H1 (cell line): ENCODE measurements at regions not wholly inside any gene's neighbourhood (a gene's known extent, or its start where the extent isn't known, plus 50 kb on each side); places are given as distances from the start of the nearest gene placed in this dataset.

Experiments used
- CTCF ChIA-PET: fragments of 300-600 bp; sonication (Branson Sonifier 250); formaldehyde crosslinking; loops from one replicate; lab custom pipeline; 2021; ENCODE audit not compliant: partially characterized antibody; lab: Charles Lee
- POLR2A ChIA-PET: fragments of 300-600 bp; sonication (Branson Sonifier 250); formaldehyde crosslinking; loops from one replicate; lab custom pipeline; 2021; ENCODE audit warnings: inconsistent platforms; ENCODE audit not compliant: partially characterized antibody; lab: Charles Lee
- DNase-seq, 2 experiments: peaks; one replicate each; pipeline versions ENCODE4 v3.0.0 to v3.0.0-alpha.2; 2010 to 2022; ENCODE audit warnings: low spot score in 2 of 2, low read depth in 1 of 2, mixed read lengths in 1 of 2
- FAIRE-seq: peaks from 2 replicates; lab custom pipeline; 2011; peaks lifted over from hg19 to GRCh38; lab: Jason Lieb, UNC
- H2AFZ ChIP-seq: 2 replicates; pipeline ENCODE4 v1.8.1; 2012; ENCODE audit warnings: low read length, inconsistent platforms
- H2AK5ac ChIP-seq: 2 replicates; pipeline ENCODE4 v1.6.1; 2013; ENCODE audit warnings: low read depth, low read length
- H2BK120ac ChIP-seq: replicated peaks from 2 replicates; pipeline ENCODE3; 2013; ENCODE audit warnings: low read depth, low read length, inconsistent platforms
- H2BK12ac ChIP-seq: 2 replicates; pipeline ENCODE4 v1.6.1; 2013; ENCODE audit warnings: low read depth, low read length
- H2BK15ac ChIP-seq: 2 replicates; pipeline ENCODE4 v1.6.1; 2013; ENCODE audit warnings: low read length
- H2BK20ac ChIP-seq: 2 replicates; pipeline ENCODE4 v1.6.1; 2013; ENCODE audit warnings: low read length
- H2BK5ac ChIP-seq: 2 replicates; pipeline ENCODE4 v1.6.1; 2013; ENCODE audit warnings: low read depth, low read length
- H3K14ac ChIP-seq: 2 replicates; pipeline ENCODE4 v1.6.1; 2013; ENCODE audit warnings: inconsistent platforms; ENCODE audit not compliant: insufficient read length
- H3K18ac ChIP-seq: 2 replicates; pipeline ENCODE4 v1.6.1; 2013; ENCODE audit warnings: low read length; ENCODE audit errors: extremely low read depth
- H3K23ac ChIP-seq: 2 replicates; pipeline ENCODE4 v1.6.1; 2013; ENCODE audit warnings: inconsistent platforms; ENCODE audit not compliant: insufficient read length
- H3K23me2 ChIP-seq: 2 replicates; pipeline ENCODE4 v1.6.1; 2013; ENCODE audit warnings: low read depth, low read length
- H3K27ac ChIP-seq: 2 replicates; pipeline ENCODE4 v1.6.1; 2011; ENCODE audit warnings: low read depth, low read length, inconsistent platforms
- H3K27me3 ChIP-seq, 4 experiments: replicated peaks in 1 of 4; 1 replicate in 1 of 4; 2 replicates in 3 of 4; pipeline versions ENCODE4 v1.6.1 to v1.8.1; 2011 to 2013; ENCODE audit warnings: low read length in 3 of 4, mild to moderate bottlenecking in 3 of 4, inconsistent platforms in 2 of 4, mixed read lengths in 2 of 4, moderate library complexity in 1 of 4; ENCODE audit not compliant: control insufficient read depth in 3 of 4, insufficient read depth in 3 of 4; ENCODE audit errors: extremely low read depth in 1 of 4
- H3K36me3 ChIP-seq, 4 experiments: 2 replicates each; pipeline versions ENCODE4 v1.6.1 to v1.8.1; 2011 to 2013; ENCODE audit warnings: mild to moderate bottlenecking in 4 of 4, low read length in 3 of 4, moderate library complexity in 2 of 4, control low read depth in 1 of 4, inconsistent platforms in 1 of 4; ENCODE audit not compliant: insufficient read depth in 4 of 4, control insufficient read depth in 2 of 4
- H3K4ac ChIP-seq: replicated peaks from 2 replicates; pipeline ENCODE3; 2013; ENCODE audit warnings: low read length, low read depth, mixed read lengths, inconsistent platforms; ENCODE audit not compliant: insufficient read length
- H3K4me1 ChIP-seq, 4 experiments: replicated peaks in 1 of 4; 1 replicate in 1 of 4; 2 replicates in 3 of 4; pipeline versions ENCODE4 v1.6.1 to v1.8.1; 2011 to 2013; ENCODE audit warnings: low read length in 3 of 4, inconsistent platforms in 2 of 4, mixed read lengths in 1 of 4; ENCODE audit not compliant: insufficient read depth in 4 of 4, control insufficient read depth in 3 of 4
- H3K4me2 ChIP-seq, 2 experiments: 2 replicates each; pipeline versions ENCODE4 v1.6.1 to v1.8.1; 2011 to 2013; ENCODE audit warnings: low read depth in 2 of 2, low read length in 2 of 2, control low read depth in 1 of 2, inconsistent platforms in 1 of 2, mild to moderate bottlenecking in 1 of 2; ENCODE audit not compliant: insufficient read depth in 1 of 2
- H3K4me3 ChIP-seq, 4 experiments: fragments of 200-600, 300-600 bp in 1 of 4; sonication (generic), shearing (Covaris generic), sonication (Bioruptor Twin) in 1 of 4; 2 replicates each; pipeline versions ENCODE4 v1.5.1 to v1.8.1; 2011 to 2016; ENCODE audit warnings: low read length in 4 of 4, low read depth in 3 of 4, control low read depth in 2 of 4, inconsistent platforms in 2 of 4, mild to moderate bottlenecking in 2 of 4, mixed read lengths in 1 of 4, moderate library complexity in 1 of 4; ENCODE audit not compliant: insufficient read depth in 2 of 4; ENCODE audit errors: extremely low read depth in 1 of 4
- H3K56ac ChIP-seq: replicated peaks from 2 replicates; pipeline ENCODE3; 2013; ENCODE audit warnings: low read depth, mild to moderate bottlenecking, mixed read lengths, low read length, inconsistent platforms; ENCODE audit not compliant: insufficient read length
- H3K79me1 ChIP-seq: 2 replicates; pipeline ENCODE4 v1.6.1; 2013; ENCODE audit warnings: low read depth, low read length, control low read depth
- H3K79me2 ChIP-seq, 2 experiments: 2 replicates each; pipeline versions ENCODE4 v1.6.1 to v1.8.1; 2012 to 2013; ENCODE audit warnings: low read length in 2 of 2, mild to moderate bottlenecking in 2 of 2, inconsistent platforms in 1 of 2; ENCODE audit not compliant: insufficient read depth in 2 of 2, control insufficient read depth in 1 of 2
- H3K9ac ChIP-seq, 4 experiments: replicated peaks in 1 of 4; 1 replicate in 1 of 4; 2 replicates in 3 of 4; pipeline versions ENCODE4 v1.6.1 to v1.8.1; 2011 to 2013; ENCODE audit warnings: low read depth in 3 of 4, low read length in 3 of 4, control low read depth in 2 of 4, mild to moderate bottlenecking in 2 of 4, moderate library complexity in 2 of 4, inconsistent platforms in 1 of 4; ENCODE audit errors: extremely low read depth in 1 of 4
- H3K9me3 ChIP-seq, 2 experiments: 2 replicates each; pipeline versions ENCODE4 v1.6.1 to v1.8.1; 2012 to 2013; ENCODE audit warnings: mild to moderate bottlenecking in 2 of 2, moderate library complexity in 2 of 2, control low read depth in 1 of 2, inconsistent platforms in 1 of 2, low read depth in 1 of 2, low read length in 1 of 2, mixed read lengths in 1 of 2; ENCODE audit not compliant: insufficient read depth in 2 of 2
- H4K20me1 ChIP-seq, 2 experiments: replicated peaks in 1 of 2; 2 replicates each; pipeline versions ENCODE3 to v1.8.1; 2011 to 2013; ENCODE audit warnings: inconsistent platforms in 2 of 2, low read length in 2 of 2, mild to moderate bottlenecking in 1 of 2; ENCODE audit not compliant: insufficient read depth in 2 of 2, control insufficient read depth in 1 of 2
- H4K5ac ChIP-seq: 2 replicates; pipeline ENCODE4 v1.6.1; 2013; ENCODE audit warnings: low read length, low read depth, mixed read lengths, inconsistent platforms; ENCODE audit not compliant: insufficient read length
- H4K8ac ChIP-seq: 2 replicates; pipeline ENCODE4 v1.8.0; 2013; ENCODE audit warnings: mild to moderate bottlenecking, moderate library complexity, low read length, inconsistent platforms; ENCODE audit not compliant: insufficient read depth; ENCODE audit errors: extremely low read depth
- H4K91ac ChIP-seq: replicated peaks from 2 replicates; pipeline ENCODE3; 2013; ENCODE audit warnings: low read length, mixed read lengths, inconsistent platforms; ENCODE audit not compliant: insufficient read length
- BCL11A ChIP-seq, 2 experiments: IDR thresholded peaks; one replicate each; pipeline ENCODE4 v1.6.1; 2011; ENCODE audit warnings: low read depth in 2 of 2, low read length in 2 of 2, mild to moderate bottlenecking in 2 of 2
- CBX5 ChIP-seq: fragments of 300-800, 300-1000 bp; sonication (generic); IDR thresholded peaks from 2 replicates; pipeline ENCODE4 v1.7.1; 2016; ENCODE audit warnings: antibody characterized with exemption, low read length, low read depth
- CTBP2 ChIP-seq: IDR thresholded peaks from 2 replicates; pipeline ENCODE4 v1.7.0; 2011; ENCODE audit warnings: borderline replicate concordance, mild to moderate bottlenecking, moderate library complexity, mixed read lengths, low read length; ENCODE audit not compliant: insufficient read depth, insufficient read length
- KDM1A ChIP-seq: fragments of 200-600, 300-600 bp; sonication (generic); IDR thresholded peaks from 2 replicates; pipeline ENCODE4 v1.7.1; 2016; ENCODE audit warnings: mild to moderate bottlenecking, low read length, borderline replicate concordance
- POLR2A ChIP-seq, 2 experiments: IDR thresholded peaks; 1 replicate in 1 of 2; 2 replicates in 1 of 2; pipeline ENCODE4 v1.6.1; 2011; ENCODE audit warnings: low read depth in 2 of 2, low read length in 2 of 2, mild to moderate bottlenecking in 2 of 2; ENCODE audit errors: control extremely low read depth in 1 of 2
- POLR2AphosphoS5 ChIP-seq: IDR thresholded peaks from 2 replicates; pipeline ENCODE4 v1.6.1; 2011; ENCODE audit warnings: low read depth, low read length
- TAF7 ChIP-seq: optimal IDR thresholded peaks from 2 replicates; pipeline ENCODE3; 2011; ENCODE audit warnings: low read depth, mild to moderate bottlenecking, inconsistent platforms, low read length, moderate library complexity, borderline replicate concordance
- WGBS, 2 experiments: shearing (Covaris generic) in 1 of 2; methylation state at CpG; one replicate each; pipeline versions ENCODE4 v1.1.6 to v1.1.7; 2013 to 2015; ENCODE audit warnings: low lambda C conversion rate in 2 of 2, mixed read lengths in 2 of 2, inconsistent platforms in 1 of 2, low coverage in 1 of 2, missing lambda C conversion rate in 1 of 2; ENCODE audit not compliant: insufficient replicate concordance in 2 of 2, insufficient coverage in 1 of 2, insufficient read length in 1 of 2; ENCODE audit errors: extremely low coverage in 1 of 2, missing lambda C conversion rate in 1 of 2; 5-methylcytosine and 5-hydroxymethylcytosine counted together

GRCh38 chr6:27812805-27813492 lies 99.2 kb downstream of the OR2B2 start:
- Histone ChIP-seq H3K9ac (no peak overlapping the region; a peak in 1 of 7 replicates), H2BK15ac (no peak overlapping the region), H3K9me3 (peaks cover 0 to 3% of the 10 kb centered on the region in 2 experiments; a peak in 1 of 4 replicates), H2BK20ac (no peak overlapping the region), H3K36me3 (no peaks in the 10 kb centered on the region), H2AK5ac (no peak overlapping the region), H2BK120ac (no peak overlapping the region), H3K4me3 (peak overlapping the region in 2 of 4 experiments; percentile 67 to 69; a peak in 3 of 8 replicates), H3K27me3 (no peaks in the 10 kb centered on the region), H3K27ac (no peak overlapping the region; the same call in 1 of the 2 replicates), H3K4me2 (peak overlapping the region; percentile 73 to 99; a peak in 2 of 4 replicates), H3K79me2 (peaks cover 0 to 6% of the 10 kb centered on the region in 2 experiments; a peak in 1 of 4 replicates), H3K56ac (no peak overlapping the region), H4K91ac (peak overlapping the region; percentile 65), H3K18ac (peak overlapping the region; percentile 33; the same call in 1 of the 2 replicates), H3K4me1 (peaks cover 0 to 6% (median 2%) of the 10 kb centered on the region in 4 experiments; a peak in 3 of 7 replicates), H4K5ac (no peak overlapping the region), H3K23ac (no peak overlapping the region), H4K20me1 (no peaks in the 10 kb centered on the region), H3K79me1 (no peaks in the 10 kb centered on the region), H2AFZ (no peak overlapping the region), H4K8ac (no peak overlapping the region), H3K4ac (no peak overlapping the region), H2BK5ac (peak overlapping the region; percentile 64; the same call in 1 of the 2 replicates), H2BK12ac (no peak overlapping the region), H3K23me2 (peaks cover 15% of the 10 kb centered on the region), H3K14ac (no peak overlapping the region)
- DNase-seq (peak in 1 of 2 experiments; percentile 49), FAIRE-seq (no peak)
- TF ChIP-seq BCL11A (IDR thresholded peaks at IDR 0.05; ENCODE audit: low read depth in 2 of 2, low read length in 2 of 2), result no peak
- TF ChIP-seq POLR2AphosphoS5, result peak; percentile 81
- peak; percentile 74 for TF ChIP-seq TAF7
- no peak for TF ChIP-seq CBX5
- peak in 1 of 2 experiments; percentile 84; a peak in 2 of 3 replicates for TF ChIP-seq POLR2A (IDR thresholded peaks at IDR 0.05; ENCODE audit: control extremely low read depth in 1 of 2, low read depth in 2 of 2, low read length in 2 of 2)
- TF ChIP-seq CTBP2, result no peak
- TF ChIP-seq KDM1A, result no peak
- WGBS, 2 experiments, result 92% methylated on average over 13 of the region's 14 CpGs; no CpG with 5 or more reads in 1 of the 2 experiments
- POLR2A ChIA-PET, result interaction anchor here (0.7 to 11.2 kb wide), 25 partner anchors 8 to 1782 kb away, joined by 3 to 959 read pairs (median 21); partner anchors contain the start of gene ZKSCAN8
- CTCF ChIA-PET, result interaction anchor here (0.6 to 1.7 kb wide), 4 partner anchors 8 to 319 kb away, joined by 3 to 5 read pairs (median 4); a partner anchor contains a TSS
